ENCODE measurements at regions not wholly inside any gene's neighbourhood (a gene's known extent, or its start where the extent isn't known, plus 50 kb on each side); places are given as distances from the start of the nearest gene placed in this dataset.
"Not testable (repeated sequence)": the region's sequence is repeated elsewhere in the genome, so short reads cannot be mapped to it uniquely, and the experiment has no call there.

GRCh38 chr2:89957236-89957635 lies 1265.8 kb downstream of the RPIA start:
- DNase-seq (ENCODE audit: low read depth): not testable (repeated sequence)

GRCh38 chr2:89959729-89960378 lies 1268.4 kb downstream of the RPIA start:
- not testable (repeated sequence) for DNase-seq (ENCODE audit: low read depth)

GRCh38 chr2:89960570-89960969 lies 1269.1 kb downstream of the RPIA start:
- not testable (repeated sequence) for DNase-seq (ENCODE audit: low read depth)

GRCh38 chr2:89968567-89968966 lies 1277.1 kb downstream of the RPIA start:
- DNase-seq (ENCODE audit: low read depth): not testable (repeated sequence)

GRCh38 chr2:89969190-89969589 lies 1277.7 kb downstream of the RPIA start:
- not testable (repeated sequence) for DNase-seq (ENCODE audit: low read depth)

GRCh38 chr2:89973849-89974248 lies 1282.4 kb downstream of the RPIA start:
- not testable (repeated sequence) for DNase-seq (ENCODE audit: low read depth)

GRCh38 chr2:89979826-89980537 lies 1288.5 kb downstream of the RPIA start:
- not testable (repeated sequence) for DNase-seq (ENCODE audit: low read depth)

GRCh38 chr2:89982246-89982645 lies 1290.8 kb downstream of the RPIA start:
- not testable (repeated sequence) for DNase-seq (ENCODE audit: low read depth)

- not testable (repeated sequence) for DNase-seq (ENCODE audit: low read depth)
These were observed 1294.2 kb downstream of the RPIA start for GRCh38 chr2:89985650-89986049.

GRCh38 chr2:89986532-89986931 lies 1295.1 kb downstream of the RPIA start:
- not testable (repeated sequence) for DNase-seq (ENCODE audit: low read depth)

GRCh38 chr2:89996779-89997178 lies 1305.3 kb downstream of the RPIA start:
- DNase-seq (ENCODE audit: low read depth): not testable (repeated sequence)

GRCh38 chr2:90004553-90004952 lies 1313.1 kb downstream of the RPIA start:
- DNase-seq (ENCODE audit: low read depth): not testable (repeated sequence)

- DNase-seq (ENCODE audit: low read depth): not testable (repeated sequence)
These were observed 1319.1 kb downstream of the RPIA start for GRCh38 chr2:90010442-90011100.

- DNase-seq (ENCODE audit: low read depth): not testable (repeated sequence)
These were observed 1319.6 kb downstream of the RPIA start for GRCh38 chr2:90011101-90011443.

GRCh38 chr2:90019908-90020307 lies 1328.4 kb downstream of the RPIA start:
- DNase-seq (ENCODE audit: low read depth): not testable (repeated sequence)

- DNase-seq (ENCODE audit: low read depth): not testable (repeated sequence)
These were observed 1329.8 kb downstream of the RPIA start for GRCh38 chr2:90021234-90021633.

GRCh38 chr2:90027231-90027643 lies 1335.8 kb downstream of the RPIA start:
- DNase-seq (ENCODE audit: low read depth): peak; percentile 0

GRCh38 chr2:90028381-90029079 lies 1337.1 kb downstream of the RPIA start:
- not testable (repeated sequence) for DNase-seq (ENCODE audit: low read depth)

- not testable (repeated sequence) for DNase-seq (ENCODE audit: low read depth)
These were observed 1337.6 kb downstream of the RPIA start for GRCh38 chr2:90029080-90029428.

- DNase-seq (ENCODE audit: low read depth): not testable (repeated sequence)
These were observed 1340.8 kb downstream of the RPIA start for GRCh38 chr2:90032269-90032668.

GRCh38 chr2:90036335-90036734 lies 1344.9 kb downstream of the RPIA start:
- not testable (repeated sequence) for DNase-seq (ENCODE audit: low read depth)

- DNase-seq (ENCODE audit: low read depth): not testable (repeated sequence)
These were observed 1347.6 kb downstream of the RPIA start for GRCh38 chr2:90039093-90039492.
